ENCODE measurements at regions not wholly inside any gene's neighbourhood (a gene's known extent, or its start where the extent isn't known, plus 50 kb on each side); places are given as distances from the start of the nearest gene placed in this dataset.

DNA sequence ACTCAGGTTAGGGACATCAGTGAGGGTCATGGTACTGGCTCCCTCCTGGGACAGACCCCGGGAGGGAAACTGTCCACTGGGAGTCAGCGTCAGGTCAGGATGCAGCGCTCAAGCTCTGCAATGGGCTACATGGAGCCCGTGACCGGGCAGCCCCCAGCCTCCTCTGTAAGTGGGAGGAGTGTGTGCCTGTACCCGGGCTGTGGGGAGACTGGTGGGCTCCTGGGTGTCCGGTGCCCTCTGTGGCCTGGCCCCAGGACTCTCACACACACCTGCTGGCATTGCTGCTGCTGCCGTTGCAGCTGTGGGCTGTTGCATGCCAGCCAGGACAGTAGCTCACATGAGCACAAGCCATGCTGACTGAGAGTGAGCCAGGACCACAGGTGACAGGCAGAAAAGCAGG, 630.3 kb downstream of the TBC1D22A start:
- TF ChIP-seq, protein P1, sequence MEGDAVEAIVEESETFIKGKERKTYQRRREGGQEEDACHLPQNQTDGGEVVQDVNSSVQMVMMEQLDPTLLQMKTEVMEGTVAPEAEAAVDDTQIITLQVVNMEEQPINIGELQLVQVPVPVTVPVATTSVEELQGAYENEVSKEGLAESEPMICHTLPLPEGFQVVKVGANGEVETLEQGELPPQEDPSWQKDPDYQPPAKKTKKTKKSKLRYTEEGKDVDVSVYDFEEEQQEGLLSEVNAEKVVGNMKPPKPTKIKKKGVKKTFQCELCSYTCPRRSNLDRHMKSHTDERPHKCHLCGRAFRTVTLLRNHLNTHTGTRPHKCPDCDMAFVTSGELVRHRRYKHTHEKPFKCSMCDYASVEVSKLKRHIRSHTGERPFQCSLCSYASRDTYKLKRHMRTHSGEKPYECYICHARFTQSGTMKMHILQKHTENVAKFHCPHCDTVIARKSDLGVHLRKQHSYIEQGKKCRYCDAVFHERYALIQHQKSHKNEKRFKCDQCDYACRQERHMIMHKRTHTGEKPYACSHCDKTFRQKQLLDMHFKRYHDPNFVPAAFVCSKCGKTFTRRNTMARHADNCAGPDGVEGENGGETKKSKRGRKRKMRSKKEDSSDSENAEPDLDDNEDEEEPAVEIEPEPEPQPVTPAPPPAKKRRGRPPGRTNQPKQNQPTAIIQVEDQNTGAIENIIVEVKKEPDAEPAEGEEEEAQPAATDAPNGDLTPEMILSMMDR (IDR thresholded peaks at IDR 0.05; ENCODE audit: control insufficient read depth, insufficient read depth, low read depth, low read length, missing control alignments): no peak
- DNase-seq (ENCODE audit: low read depth): no peak
- H3K4me3 ChIP-seq (ENCODE audit: control insufficient read depth, low read depth, low read length): no peak overlapping the region

DNA sequence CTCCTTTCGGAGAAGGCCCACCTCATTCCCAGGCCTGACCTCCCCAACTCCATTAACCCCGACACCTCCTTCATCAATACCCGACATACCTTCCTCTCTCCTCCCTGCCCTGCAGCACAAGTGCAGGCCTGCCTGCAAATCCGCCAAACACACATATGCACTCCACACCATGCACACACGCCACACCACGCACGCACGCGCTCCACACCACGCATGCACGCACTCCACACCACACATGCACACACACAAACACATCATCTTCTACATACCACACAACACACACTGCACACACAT, 629.6 kb downstream of the TBC1D22A start:
- no peak for DNase-seq (ENCODE audit: low read depth)
- TF ChIP-seq, protein P1 (IDR thresholded peaks at IDR 0.05; ENCODE audit: control insufficient read depth, insufficient read depth, low read depth, low read length, missing control alignments): no peak
- H3K4me3 ChIP-seq (ENCODE audit: control insufficient read depth, low read depth, low read length): no peak overlapping the region

DNA sequence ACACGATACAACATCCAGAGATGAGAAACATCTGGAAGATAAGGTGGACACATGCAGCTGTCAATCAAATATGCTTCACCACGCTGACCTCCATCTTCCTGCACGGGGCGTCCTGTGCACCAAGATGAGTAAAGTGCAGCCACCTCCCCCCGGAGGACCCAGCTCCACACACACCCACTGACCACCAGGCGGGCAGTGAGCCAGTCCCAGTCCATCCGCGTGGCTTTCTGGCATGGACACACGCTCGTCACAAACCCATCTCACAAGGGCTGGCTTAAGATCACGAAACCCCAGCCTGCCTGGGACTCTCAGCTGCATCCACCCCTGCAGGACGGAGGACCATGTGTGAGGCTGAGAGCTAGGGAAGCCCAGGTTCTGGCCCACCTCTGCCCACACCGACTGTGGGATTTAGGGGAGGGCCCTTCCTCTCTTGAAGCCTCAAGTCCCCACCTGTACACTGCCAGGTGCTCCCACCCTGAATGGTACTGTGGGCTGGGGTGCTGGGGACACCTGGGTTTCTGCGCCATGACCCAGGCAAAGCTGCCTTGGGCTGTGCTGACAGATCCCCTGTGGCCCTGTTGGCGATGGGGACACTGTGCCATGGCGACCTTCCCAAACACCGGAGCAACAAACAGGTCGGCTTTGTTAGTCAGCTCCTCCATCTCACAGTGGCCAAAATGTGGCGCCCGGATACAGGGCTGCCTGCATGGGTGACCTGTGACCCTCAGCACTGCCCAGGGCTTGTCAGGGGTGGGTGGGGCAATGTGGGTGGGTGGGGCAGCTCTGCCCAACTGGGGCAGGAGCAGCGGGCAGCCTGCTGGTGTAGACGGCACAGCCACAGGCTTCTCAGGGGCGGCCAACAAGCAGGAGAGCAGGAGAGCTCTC, 629.0 kb downstream of the TBC1D22A start:
- no peak for DNase-seq (ENCODE audit: low read depth)
- TF ChIP-seq, protein P1 (IDR thresholded peaks at IDR 0.05; ENCODE audit: control insufficient read depth, insufficient read depth, low read depth, low read length, missing control alignments): no peak
- H3K4me3 ChIP-seq (ENCODE audit: control insufficient read depth, low read depth, low read length): no peak overlapping the region

DNA sequence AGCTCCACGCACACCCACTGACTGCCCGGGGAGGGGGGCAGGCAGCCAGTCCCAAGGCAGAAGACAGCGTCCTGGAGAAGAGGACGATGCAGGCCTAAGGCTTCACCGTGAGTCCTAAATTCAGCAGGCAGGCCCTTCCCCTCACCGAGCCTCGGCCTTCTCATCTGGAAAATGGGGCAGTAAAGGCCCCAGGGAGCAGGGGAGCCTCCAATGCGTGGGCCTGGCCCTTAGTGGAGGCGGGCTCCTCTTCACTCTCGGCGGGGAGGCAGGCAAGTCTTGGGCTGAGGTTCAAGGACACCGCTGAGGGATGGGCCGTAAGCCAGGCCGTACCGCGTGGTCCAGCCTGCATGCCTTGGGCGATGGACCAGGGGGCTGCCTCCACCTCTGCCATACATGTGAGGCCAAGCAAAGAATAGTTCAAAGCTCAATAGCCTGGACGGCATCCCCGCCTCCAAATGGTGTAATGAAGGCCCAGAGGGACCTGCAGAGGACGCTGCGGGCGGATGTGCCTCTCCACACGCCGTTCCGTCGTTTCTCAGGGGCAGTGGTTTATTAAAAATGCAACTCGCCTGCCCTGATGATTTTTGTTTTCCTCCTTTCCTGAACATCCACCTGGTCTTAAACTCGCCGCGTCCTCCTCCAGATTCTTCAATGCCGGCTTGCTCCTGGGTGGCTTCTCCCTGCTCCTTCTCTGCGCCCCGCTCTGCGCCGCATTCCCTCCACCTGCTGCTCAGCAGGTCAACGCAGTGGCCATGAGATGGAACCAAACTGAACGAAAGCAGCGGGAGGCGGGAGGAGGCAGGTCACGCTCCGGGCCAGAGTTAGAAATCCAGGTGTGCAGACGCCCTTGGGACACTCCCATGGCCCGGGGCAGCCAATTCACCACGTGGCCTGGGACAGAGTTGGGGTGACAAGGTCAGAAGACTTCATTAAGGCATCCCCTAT, 627.8 kb downstream of the TBC1D22A start:
- no peak overlapping the region for H3K4me3 ChIP-seq (ENCODE audit: control insufficient read depth, low read depth, low read length)
- TF ChIP-seq, protein P1 (IDR thresholded peaks at IDR 0.05; ENCODE audit: control insufficient read depth, insufficient read depth, low read depth, low read length, missing control alignments): no peak
- DNase-seq (ENCODE audit: low read depth): no peak

DNA sequence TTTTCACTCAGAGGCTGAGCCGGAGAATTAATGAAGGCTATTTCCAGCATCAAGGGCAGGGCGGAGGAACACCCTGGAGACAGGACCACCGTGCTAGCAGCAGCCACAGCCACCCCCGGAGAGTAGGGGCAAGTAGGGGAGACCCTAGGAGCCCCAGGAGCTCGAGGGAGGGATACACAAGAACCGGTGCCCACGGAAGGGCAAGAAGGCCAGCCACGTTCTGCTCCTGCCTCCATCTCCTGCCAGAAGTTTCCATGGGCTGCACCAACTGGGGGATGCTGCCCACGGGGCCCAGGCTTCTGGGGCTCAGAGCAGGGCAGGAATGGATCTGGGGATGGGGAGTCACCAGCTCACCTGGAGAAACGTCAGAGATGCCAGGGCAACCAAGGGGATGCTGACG, 626.8 kb downstream of the TBC1D22A start:
- no peak overlapping the region for H3K4me3 ChIP-seq (ENCODE audit: control insufficient read depth, low read depth, low read length)
- no peak for DNase-seq (ENCODE audit: low read depth)
- TF ChIP-seq, protein P1 (IDR thresholded peaks at IDR 0.05; ENCODE audit: control insufficient read depth, insufficient read depth, low read depth, low read length, missing control alignments): no peak

DNA sequence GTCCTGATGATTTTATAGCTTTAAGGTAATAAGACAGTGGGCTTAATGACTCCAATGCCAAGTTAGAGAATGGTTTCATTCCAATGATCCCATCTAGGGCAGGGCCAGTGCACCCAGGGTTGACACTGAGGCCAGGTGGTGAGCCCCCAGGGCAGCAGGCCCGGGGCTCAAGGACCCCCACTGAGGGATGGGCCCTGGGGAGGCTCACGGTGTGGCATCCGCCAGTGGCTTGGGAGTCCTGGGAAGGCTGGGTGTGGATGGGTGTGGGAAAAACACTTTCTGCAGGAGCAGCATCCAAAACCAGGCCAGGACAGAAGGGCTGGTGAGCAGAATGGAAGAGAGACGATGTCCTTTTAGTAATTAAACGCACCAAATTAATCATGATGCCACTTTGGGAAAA, 626.3 kb downstream of the TBC1D22A start:
- TF ChIP-seq, protein P1 (IDR thresholded peaks at IDR 0.05; ENCODE audit: control insufficient read depth, insufficient read depth, low read depth, low read length, missing control alignments): no peak
- H3K4me3 ChIP-seq (ENCODE audit: control insufficient read depth, low read depth, low read length): no peak overlapping the region
- no peak for DNase-seq (ENCODE audit: low read depth)

Data from AG09309 (cell line).